HG03196 (cell line): ENCODE measurements at regions not wholly inside any gene's neighbourhood (a gene's known extent, or its start where the extent isn't known, plus 50 kb on each side); places are given as distances from the start of the nearest gene placed in this dataset.

Experiments used
- ATAC-seq: cut with Tn5 transposase; IDR thresholded peaks from one replicate; pipeline ENCODE4 v1.9.1; 2021; ENCODE audit not compliant: unreplicated experiment

DNA sequence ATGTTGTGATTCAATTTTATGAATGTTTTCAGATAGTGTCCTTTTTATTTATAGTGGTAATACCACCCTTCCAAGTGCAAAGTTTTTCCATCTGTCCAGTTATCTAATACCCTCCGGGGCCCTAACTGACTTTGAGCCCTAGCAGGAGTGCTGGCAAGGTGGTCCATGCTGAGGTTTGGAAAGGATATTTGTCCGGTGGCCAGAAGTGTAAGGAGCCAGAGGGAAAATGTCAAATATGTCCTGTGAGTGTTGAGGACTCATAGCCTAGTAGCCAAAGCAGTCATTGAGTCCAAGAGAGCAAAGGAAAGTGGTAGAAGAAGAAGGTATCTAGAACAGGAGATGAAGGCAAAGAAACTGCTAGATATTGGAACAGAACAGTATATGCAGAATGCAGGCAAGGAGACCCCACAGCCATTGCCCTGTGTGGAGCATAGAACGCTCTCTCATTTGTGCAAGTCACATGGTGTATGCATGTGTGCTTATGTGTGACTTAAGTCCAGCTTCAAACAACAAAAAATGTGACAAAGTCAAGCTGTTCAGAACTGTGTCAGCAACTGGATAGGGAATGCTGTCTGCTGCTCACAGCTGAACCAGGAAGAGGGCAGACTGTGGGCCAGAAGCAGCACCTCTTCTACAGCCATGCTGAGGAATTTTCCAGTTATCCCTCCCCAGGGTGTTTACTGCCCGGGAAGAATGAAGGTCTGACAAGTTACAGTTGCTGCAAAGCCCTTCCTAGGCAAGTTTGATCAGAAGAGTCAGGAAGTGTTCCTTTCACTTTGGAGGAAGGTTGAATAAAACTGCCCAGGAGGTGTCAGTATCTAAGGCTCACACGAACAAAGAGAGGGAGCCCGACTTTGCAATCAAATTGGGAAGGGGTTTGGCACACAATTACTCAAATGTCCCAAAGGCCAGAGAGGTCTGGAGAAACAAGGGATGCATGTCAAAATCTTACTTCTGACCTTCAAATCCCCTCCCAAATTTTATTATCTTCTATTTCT is 463.3 kb upstream of the DMAC1 start:
- ATAC-seq = no peak

DNA sequence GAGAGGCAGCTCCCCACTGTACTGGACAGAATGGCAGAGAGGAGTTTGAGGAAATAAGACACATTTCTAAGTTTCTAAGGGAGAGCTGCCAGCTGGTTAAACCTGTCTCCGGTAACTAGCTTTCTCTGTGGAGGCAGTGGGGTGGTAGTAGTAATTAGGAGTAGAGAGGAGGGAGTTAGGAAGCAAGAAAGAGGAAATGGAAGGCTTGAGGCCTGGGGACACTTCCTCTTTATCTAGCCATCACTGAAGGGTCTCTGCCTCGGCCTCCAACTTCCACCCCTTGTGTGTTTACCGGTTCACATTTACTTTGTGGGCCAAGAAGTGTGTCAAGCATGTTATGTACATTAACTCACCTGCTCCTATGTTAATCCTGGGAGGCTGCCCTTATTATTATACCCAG is 462.2 kb upstream of the DMAC1 start:
- no peak for ATAC-seq

DNA sequence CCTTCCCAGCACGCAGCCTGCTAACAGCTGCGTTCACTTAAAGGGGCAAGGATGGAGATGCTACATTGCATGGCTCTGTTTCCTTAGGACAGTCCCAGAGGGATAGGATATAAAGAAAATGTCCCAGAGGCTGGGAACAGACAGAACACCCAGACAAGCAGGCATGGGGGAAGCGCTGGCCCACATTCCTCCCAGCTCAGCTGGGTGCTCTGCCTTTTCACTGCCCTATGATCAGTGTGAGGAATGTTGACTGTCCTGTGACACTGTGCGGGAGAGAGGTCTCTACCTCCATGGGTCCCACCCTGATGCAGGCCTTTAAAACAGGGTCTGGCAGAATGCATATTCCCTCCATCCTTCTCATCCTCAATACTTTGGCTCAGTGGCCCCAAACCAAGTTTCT is 459.4 kb upstream of the DMAC1 start:
- ATAC-seq = no peak

- no peak for ATAC-seq
Observed at GRCh38 chr9:8256880-8257279, 457.3 kb upstream of the DMAC1 start.

- ATAC-seq = no peak
Observed at GRCh38 chr9:8255850-8256249, 456.3 kb upstream of the DMAC1 start.

DNA sequence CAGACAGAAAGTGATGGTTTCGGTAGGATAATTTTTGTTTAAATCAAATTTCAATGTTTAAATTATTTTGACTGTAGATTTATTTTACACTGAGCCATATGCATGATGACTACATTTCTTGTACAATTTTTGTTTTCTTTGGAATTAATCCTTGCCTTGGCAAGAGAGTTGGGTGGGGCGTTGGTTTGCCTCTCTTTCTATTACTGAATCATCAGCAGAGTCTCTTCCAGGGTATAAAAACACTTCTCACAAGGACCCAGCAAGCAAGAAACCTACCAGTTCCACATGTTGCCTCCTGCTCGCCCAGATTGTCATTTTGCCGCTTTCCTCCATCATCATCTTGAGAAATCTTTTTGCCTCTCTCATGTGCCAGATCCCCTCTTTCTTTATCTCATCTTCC is 455.0 kb upstream of the DMAC1 start:
- no peak for ATAC-seq

- no peak for ATAC-seq
Observed at GRCh38 chr9:8252445-8252844, 452.9 kb upstream of the DMAC1 start.

GRCh38 chr9:8251566-8251965 is 452.0 kb upstream of the DMAC1 start:
- no peak for ATAC-seq

- no peak for ATAC-seq
Observed at GRCh38 chr9:8244505-8245092, 445.0 kb upstream of the DMAC1 start.

DNA sequence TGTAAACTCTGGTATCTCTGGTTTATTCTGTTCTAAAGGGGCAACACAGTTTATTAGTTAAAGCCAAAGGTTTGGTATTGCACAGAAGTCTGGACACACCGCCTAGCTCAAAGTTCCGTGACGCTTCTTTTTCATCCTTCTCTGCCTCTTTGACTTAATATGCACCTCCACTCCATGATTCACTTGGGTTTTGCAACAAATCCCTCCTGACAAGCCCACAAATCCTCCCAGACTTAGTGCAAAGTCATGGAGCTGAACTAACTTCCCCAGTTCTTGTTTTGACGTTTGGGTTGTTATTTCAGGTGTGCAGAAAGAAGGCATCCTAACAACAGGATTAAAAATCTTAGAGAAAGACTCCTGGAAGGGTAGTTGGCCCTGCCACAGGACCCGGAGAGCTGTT is 441.6 kb upstream of the DMAC1 start:
- no peak for ATAC-seq

GRCh38 chr9:8237096-8237495 is 437.5 kb upstream of the DMAC1 start:
- no peak for ATAC-seq

- ATAC-seq = no peak
Observed at GRCh38 chr9:8235489-8235888, 435.9 kb upstream of the DMAC1 start.

GRCh38 chr9:8234316-8234715 is 434.7 kb upstream of the DMAC1 start:
- no peak for ATAC-seq

DNA sequence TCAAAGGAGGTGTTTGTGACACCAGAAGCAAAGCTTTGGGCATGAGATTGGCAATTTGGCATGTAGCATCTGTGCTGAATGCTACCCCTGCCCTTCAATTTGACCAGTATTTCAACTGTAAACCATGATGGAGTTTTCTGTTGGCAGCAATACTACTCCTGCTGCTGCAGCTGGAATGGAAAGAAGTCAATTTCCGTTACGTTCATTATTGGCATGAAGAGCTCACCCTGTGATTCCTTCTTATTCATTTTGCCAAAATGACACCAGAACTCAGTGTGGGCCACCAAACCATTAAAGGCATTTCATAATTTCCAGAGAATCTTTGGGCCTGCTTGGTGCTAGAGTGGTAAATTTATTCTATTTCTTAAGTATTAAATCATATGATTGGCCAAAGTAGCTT is 433.1 kb upstream of the DMAC1 start:
- no peak for ATAC-seq

DNA sequence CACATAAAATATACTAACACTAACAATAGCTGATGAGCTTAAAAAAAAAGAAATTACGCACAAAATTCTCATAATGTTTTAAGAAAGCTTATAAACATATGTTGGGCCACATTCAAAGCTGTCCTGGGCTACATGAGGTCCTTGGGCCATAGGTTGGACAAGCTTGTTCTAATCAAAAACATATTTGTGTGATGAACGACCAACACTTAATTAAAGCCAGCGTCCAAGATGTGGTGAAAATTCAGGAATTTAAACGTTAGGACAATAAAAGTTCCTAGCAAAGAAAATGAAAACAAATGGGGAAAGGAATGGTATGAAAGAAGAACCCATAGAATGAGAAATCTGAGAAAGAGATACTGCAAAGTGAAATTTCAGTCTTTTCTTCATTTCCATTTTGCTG is 429.6 kb upstream of the DMAC1 start:
- ATAC-seq = no peak

- ATAC-seq = no peak
Observed at GRCh38 chr9:8224381-8224801, 424.8 kb upstream of the DMAC1 start.

- no peak for ATAC-seq
Observed at GRCh38 chr9:8223861-8224260, 424.3 kb upstream of the DMAC1 start.

DNA sequence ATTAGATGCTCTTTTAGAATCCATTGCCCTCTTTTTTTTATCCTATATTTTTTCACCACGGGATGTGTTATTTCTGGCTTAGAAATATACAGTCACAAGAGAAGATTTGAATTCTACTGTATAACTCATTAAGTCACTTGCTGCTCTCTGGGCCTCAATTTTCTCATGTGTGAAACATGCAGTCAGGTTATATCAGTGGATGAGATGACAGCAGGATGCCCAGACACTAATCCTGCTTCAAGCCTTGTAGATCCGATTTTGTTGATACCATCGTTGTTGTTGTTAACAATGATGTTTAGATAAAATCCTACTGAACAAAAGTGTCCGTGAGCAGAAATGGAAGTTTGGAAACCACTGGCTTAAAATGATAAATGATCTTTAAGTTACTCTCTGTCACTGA is 421.9 kb upstream of the DMAC1 start:
- no peak for ATAC-seq

DNA sequence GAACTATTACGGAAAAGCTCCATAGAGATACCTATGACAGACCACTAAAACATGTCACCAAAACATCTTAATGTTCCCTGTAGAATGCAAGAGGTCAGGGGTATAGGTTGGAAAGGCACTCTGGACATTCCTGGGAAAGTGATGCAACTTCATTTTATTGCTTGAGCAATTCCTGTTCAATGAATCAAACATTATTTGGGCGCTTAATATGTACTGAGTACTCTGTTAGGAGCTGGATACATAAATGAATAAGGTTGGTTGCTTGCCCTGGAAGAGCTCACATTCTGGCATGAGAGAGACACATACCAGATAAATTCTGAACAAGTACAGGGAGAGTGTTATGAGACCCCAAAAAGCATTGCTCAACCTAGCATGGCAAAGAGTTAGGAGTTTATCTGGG is 408.9 kb upstream of the DMAC1 start:
- ATAC-seq = no peak

DNA sequence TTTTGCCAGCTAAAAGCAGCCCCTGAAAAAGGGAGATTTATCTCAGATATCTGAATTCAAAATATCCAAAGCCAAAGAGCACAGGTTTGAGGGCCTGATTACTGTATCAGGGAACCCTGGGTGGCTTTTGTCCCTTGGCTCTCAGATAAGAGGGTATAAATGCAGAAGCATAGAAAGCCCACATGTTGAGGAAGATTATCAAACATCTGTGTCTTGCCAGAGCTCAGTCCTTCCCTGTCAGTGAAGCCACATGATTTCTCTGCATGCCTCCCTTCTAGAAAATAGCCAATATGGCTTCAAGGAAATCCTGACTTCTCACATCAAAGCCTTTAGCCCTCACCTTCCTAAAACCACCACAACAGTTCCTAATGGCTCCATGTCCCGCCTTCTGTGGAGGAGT is 408.0 kb upstream of the DMAC1 start:
- ATAC-seq = no peak

DNA sequence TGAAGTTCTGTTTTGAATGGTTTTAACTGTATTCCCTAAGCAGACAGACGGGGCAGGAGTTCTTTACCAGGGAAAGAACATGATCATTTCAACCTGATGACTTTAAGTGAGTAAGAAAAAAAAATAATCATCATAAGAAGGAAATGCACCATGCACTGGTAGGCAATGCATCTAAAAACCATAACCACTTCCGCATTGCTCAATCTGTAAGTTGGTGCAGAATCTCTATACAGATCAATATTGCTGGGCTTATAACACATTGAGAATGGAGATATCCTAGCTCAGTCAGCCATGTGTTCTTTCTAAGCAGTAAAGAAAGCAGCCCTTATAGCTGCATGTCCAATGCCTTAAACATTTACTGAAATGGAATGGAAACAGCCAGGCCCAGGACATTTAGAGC is 407.1 kb upstream of the DMAC1 start:
- ATAC-seq = no peak

DNA sequence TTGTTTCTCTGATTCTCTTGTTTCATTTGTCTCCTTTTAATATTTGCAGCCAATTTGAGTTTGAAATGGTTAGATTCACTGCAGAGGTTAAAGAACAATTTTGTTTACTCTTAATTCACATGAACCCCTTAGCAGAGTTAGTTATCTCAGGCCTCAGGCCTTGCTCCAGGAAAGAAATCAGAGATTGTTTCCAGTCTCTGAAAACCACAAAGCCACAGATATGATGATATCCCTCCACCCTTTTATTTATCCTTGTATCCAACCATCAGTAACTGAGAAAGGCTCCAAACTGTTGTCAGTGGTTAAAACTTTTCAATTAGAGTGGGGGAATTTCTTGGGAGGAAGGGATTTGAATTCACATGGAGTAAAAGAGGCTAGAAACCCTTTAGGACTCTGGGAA is 406.0 kb upstream of the DMAC1 start:
- no peak for ATAC-seq

DNA sequence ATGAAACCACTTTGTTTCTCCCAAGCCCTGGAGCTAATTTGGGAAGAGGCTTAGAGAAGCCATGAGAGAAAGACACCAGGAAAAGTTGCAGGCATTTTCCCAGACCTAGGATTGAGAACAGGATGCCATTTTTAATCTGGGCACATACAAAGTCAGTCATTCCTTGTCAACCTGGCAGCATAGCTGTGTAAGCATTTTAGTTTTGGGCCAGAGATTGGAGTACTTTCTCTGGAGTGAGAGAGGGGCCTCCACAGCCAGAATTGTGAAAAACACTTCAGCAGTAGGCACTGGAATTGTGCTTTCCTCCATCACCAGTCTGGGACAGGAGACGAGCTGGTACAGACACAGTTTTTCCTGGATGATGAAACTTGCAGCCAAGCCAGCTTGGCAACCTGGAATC is 390.3 kb upstream of the DMAC1 start:
- no peak for ATAC-seq
